ENCODE measurements at regions not wholly inside any gene's neighbourhood (a gene's known extent, or its start where the extent isn't known, plus 50 kb on each side); places are given as distances from the start of the nearest gene placed in this dataset.

DNA sequence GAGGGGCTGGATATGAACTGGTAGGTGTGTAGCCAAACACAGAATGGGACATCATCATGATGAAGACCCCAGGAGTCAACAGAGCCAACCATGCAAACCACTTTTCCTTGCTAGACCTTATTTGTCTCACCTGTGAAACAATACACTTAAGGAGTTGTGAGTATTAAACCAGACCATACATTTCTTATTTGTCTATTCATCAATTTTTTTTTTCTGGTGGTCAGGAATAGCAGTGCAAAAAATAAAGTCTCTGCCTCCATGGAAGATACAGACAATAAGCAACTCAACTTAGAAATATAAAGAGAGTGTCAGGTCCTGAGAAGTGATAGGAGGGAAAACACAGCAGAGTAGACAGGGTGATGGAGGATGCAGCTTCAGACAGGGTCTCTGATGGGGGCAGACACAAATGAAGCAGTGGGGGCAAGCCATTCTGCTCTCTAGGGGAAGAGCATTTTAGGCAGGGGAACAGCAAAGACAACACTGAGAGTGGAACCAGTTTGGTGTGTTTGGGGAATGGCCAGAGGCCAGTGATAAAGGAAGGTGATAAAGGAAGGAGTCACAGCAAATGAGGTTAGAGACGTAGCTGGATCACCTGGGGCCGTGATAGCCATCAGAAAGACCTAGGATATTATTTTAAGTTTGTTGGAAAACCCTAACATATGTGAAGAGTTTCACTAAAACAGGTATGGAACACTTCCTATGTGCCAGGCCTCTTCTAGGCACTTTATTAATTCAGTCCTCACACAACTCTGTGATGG is 256.2 kb downstream of the MAN2A1 start:
- H3K4me3 ChIP-seq (ENCODE audit: low read depth in 1 of 2, low read length in 2 of 2), result no peak overlapping the region
- no peak overlapping the region for H3K27ac ChIP-seq (ENCODE audit: low read length)
- H3K4me1 ChIP-seq (ENCODE audit: control insufficient read depth in 1 of 2, insufficient read depth in 2 of 2, low read length in 2 of 2), result peaks cover 0 to 7% of the 10 kb centered on the region in 2 donors
- no peaks in the 10 kb centered on the region for H3K27me3 ChIP-seq (ENCODE audit: low read depth, low read length)
- no peaks in the 10 kb centered on the region for H3K36me3 ChIP-seq (ENCODE audit: control insufficient read depth in 1 of 2, insufficient read depth in 2 of 2, low read length in 2 of 2)
- peaks cover 0 to under 1% of the 10 kb centered on the region in 2 donors for H3K9me3 ChIP-seq (ENCODE audit: control insufficient read depth in 1 of 2, low read length in 2 of 2)

- no peak overlapping the region for H3K27ac ChIP-seq (ENCODE audit: low read length)
- H3K4me1 ChIP-seq (ENCODE audit: control insufficient read depth in 1 of 2, insufficient read depth in 2 of 2, low read length in 2 of 2), result peaks cover 0 to 7% of the 10 kb centered on the region in 2 donors
- H3K36me3 ChIP-seq (ENCODE audit: control insufficient read depth in 1 of 2, insufficient read depth in 2 of 2, low read length in 2 of 2), result no peaks in the 10 kb centered on the region
- H3K4me3 ChIP-seq (ENCODE audit: low read depth in 1 of 2, low read length in 2 of 2), result no peak overlapping the region
- H3K27me3 ChIP-seq (ENCODE audit: low read depth, low read length), result no peaks in the 10 kb centered on the region
- no peaks in the 10 kb centered on the region for H3K9me3 ChIP-seq (ENCODE audit: control insufficient read depth in 1 of 2, low read length in 2 of 2)
Observed at GRCh38 chr5:109946610-109947009, 256.9 kb downstream of the MAN2A1 start.

- Histone ChIP-seq H3K4me1 (ENCODE audit: control insufficient read depth in 1 of 2, insufficient read depth in 2 of 2, low read length in 2 of 2) (peaks cover 0 to 4% of the 10 kb centered on the region in 2 donors), H3K4me3 (ENCODE audit: low read depth in 1 of 2, low read length in 2 of 2) (no peak overlapping the region), H3K27me3 (ENCODE audit: low read depth, low read length) (no peaks in the 10 kb centered on the region), H3K27ac (ENCODE audit: low read length) (no peak overlapping the region), H3K9me3 (ENCODE audit: control insufficient read depth in 1 of 2, low read length in 2 of 2) (no peaks in the 10 kb centered on the region), H3K36me3 (ENCODE audit: control insufficient read depth in 1 of 2, insufficient read depth in 2 of 2, low read length in 2 of 2) (no peaks in the 10 kb centered on the region)
Observed at GRCh38 chr5:109947667-109948066, 257.9 kb downstream of the MAN2A1 start.

DNA sequence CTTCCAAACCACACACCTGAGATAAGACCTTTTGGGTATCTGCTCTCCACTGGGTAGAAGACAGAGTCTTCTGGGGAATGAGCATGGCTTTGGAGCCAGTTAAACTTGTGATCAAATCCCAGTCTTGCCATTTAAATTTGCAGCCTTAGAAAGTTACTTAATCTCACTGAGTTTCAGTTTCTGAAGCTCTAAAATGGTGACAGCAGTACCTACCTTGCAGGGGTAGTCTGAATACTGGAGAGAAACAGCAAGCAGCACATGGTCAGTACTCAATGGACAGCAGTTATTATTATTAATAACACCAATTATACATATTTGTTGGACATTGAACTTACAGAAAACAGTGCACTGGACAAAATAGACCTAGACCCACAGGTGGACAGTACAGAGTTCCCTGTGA is 260.9 kb downstream of the MAN2A1 start:
- no peaks in the 10 kb centered on the region for H3K9me3 ChIP-seq (ENCODE audit: control insufficient read depth in 1 of 2, low read length in 2 of 2)

GRCh38 chr5:109951348-109951747 is 261.6 kb downstream of the MAN2A1 start:
- Histone ChIP-seq H3K36me3 (ENCODE audit: control insufficient read depth in 1 of 2, insufficient read depth in 2 of 2, low read length in 2 of 2) (no peaks in the 10 kb centered on the region), H3K27ac (ENCODE audit: low read length) (no peak overlapping the region), H3K4me3 (ENCODE audit: low read depth in 1 of 2, low read length in 2 of 2) (no peak overlapping the region), H3K27me3 (ENCODE audit: low read depth, low read length) (no peaks in the 10 kb centered on the region), H3K4me1 (ENCODE audit: control insufficient read depth in 1 of 2, insufficient read depth in 2 of 2, low read length in 2 of 2) (no peaks in the 10 kb centered on the region), H3K9me3 (ENCODE audit: control insufficient read depth in 1 of 2, low read length in 2 of 2) (no peaks in the 10 kb centered on the region)

More for the DNA sequence above, 260.9 kb downstream of the MAN2A1 start:
- Histone ChIP-seq H3K27ac (ENCODE audit: low read length) (no peak overlapping the region), H3K4me3 (ENCODE audit: low read depth in 1 of 2, low read length in 2 of 2) (no peak overlapping the region), H3K4me1 (ENCODE audit: control insufficient read depth in 1 of 2, insufficient read depth in 2 of 2, low read length in 2 of 2) (no peaks in the 10 kb centered on the region), H3K27me3 (ENCODE audit: low read depth, low read length) (no peaks in the 10 kb centered on the region), H3K36me3 (ENCODE audit: control insufficient read depth in 1 of 2, insufficient read depth in 2 of 2, low read length in 2 of 2) (no peaks in the 10 kb centered on the region)

GRCh38 chr5:109951758-109952157 is 262.0 kb downstream of the MAN2A1 start:
- Histone ChIP-seq H3K9me3 (ENCODE audit: control insufficient read depth in 1 of 2, low read length in 2 of 2) (no peaks in the 10 kb centered on the region), H3K36me3 (ENCODE audit: control insufficient read depth in 1 of 2, insufficient read depth in 2 of 2, low read length in 2 of 2) (no peaks in the 10 kb centered on the region), H3K4me3 (ENCODE audit: low read depth in 1 of 2, low read length in 2 of 2) (no peak overlapping the region), H3K27me3 (ENCODE audit: low read depth, low read length) (no peaks in the 10 kb centered on the region), H3K4me1 (ENCODE audit: control insufficient read depth in 1 of 2, insufficient read depth in 2 of 2, low read length in 2 of 2) (no peaks in the 10 kb centered on the region), H3K27ac (ENCODE audit: low read length) (no peak overlapping the region)

DNA sequence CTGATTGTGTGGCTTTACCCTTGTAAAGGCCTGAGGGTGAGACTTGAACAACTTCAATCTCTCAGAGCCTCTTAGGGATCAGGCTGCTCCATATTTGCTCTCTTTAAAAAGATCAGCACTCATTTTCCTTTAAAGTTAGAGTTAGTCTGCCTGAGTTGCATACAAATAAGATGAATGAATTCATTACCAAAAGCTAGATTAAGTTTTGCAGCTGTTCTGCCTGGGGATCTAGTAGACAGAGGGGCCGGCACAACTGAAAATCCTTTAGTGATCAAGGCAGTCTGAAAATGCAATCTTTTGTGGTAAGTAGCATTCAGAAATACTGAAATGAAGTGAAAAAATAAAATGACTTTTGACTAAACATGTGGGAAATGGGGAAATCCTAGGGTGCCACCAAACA is 264.0 kb downstream of the MAN2A1 start:
- H3K27ac ChIP-seq (ENCODE audit: low read length), result no peak overlapping the region
- no peaks in the 10 kb centered on the region for H3K36me3 ChIP-seq (ENCODE audit: control insufficient read depth in 1 of 2, insufficient read depth in 2 of 2, low read length in 2 of 2)
- H3K27me3 ChIP-seq (ENCODE audit: low read depth, low read length), result no peaks in the 10 kb centered on the region
- no peaks in the 10 kb centered on the region for H3K4me1 ChIP-seq (ENCODE audit: control insufficient read depth in 1 of 2, insufficient read depth in 2 of 2, low read length in 2 of 2)
- H3K4me3 ChIP-seq (ENCODE audit: low read depth in 1 of 2, low read length in 2 of 2), result no peak overlapping the region
- no peaks in the 10 kb centered on the region for H3K9me3 ChIP-seq (ENCODE audit: control insufficient read depth in 1 of 2, low read length in 2 of 2)

DNA sequence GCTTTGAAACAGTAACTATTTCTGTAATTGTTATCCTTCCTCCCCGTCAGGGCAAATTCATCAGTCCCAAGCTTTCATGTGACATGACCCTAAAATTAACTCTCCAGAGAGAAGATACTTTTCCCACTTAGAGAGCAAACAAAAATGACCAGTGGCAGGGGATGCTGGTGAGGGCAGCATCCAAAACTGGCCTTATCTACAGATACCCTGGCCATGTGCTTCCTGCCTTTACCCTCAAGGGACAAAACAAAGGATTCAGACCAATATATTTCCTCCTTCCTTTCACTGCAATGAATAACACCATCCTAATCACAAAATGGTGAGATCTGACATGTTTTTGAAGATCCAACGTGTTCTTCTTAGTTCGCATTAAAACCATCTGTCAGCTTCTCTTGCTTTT is 267.2 kb downstream of the MAN2A1 start:
- no peaks in the 10 kb centered on the region for H3K9me3 ChIP-seq (ENCODE audit: control insufficient read depth in 1 of 2, low read length in 2 of 2)
- no peaks in the 10 kb centered on the region for H3K27me3 ChIP-seq (ENCODE audit: low read depth, low read length)
- H3K36me3 ChIP-seq (ENCODE audit: control insufficient read depth in 1 of 2, insufficient read depth in 2 of 2, low read length in 2 of 2), result no peaks in the 10 kb centered on the region
- no peak overlapping the region for H3K4me3 ChIP-seq (ENCODE audit: low read depth in 1 of 2, low read length in 2 of 2)
- no peaks in the 10 kb centered on the region for H3K4me1 ChIP-seq (ENCODE audit: control insufficient read depth in 1 of 2, insufficient read depth in 2 of 2, low read length in 2 of 2)
- no peak overlapping the region for H3K27ac ChIP-seq (ENCODE audit: low read length)

DNA sequence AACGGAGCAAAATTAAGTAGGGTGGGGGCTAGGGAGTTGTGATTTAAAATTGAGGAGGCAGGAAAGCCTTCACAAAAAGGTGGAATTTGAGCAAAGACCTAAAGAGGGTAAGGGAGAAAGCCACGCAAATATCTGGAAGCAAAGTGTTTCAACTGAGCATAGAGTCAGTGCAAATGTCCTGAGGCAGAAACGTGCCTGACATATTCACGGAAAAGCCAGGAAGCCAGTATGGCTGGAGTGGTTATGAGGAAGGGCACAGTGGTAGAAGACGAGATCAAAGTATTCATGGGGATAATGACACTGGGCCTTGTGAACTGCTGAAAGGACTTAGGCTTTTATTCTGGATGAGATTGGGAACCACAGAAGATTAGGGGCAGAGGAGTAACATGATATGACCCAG is 268.4 kb downstream of the MAN2A1 start:
- H3K36me3 ChIP-seq (ENCODE audit: control insufficient read depth in 1 of 2, insufficient read depth in 2 of 2, low read length in 2 of 2), result no peaks in the 10 kb centered on the region
- H3K4me3 ChIP-seq (ENCODE audit: low read depth in 1 of 2, low read length in 2 of 2), result no peak overlapping the region
- H3K27ac ChIP-seq (ENCODE audit: low read length), result no peak overlapping the region
- no peaks in the 10 kb centered on the region for H3K27me3 ChIP-seq (ENCODE audit: low read depth, low read length)
- H3K4me1 ChIP-seq (ENCODE audit: control insufficient read depth in 1 of 2, insufficient read depth in 2 of 2, low read length in 2 of 2), result no peaks in the 10 kb centered on the region
- no peaks in the 10 kb centered on the region for H3K9me3 ChIP-seq (ENCODE audit: control insufficient read depth in 1 of 2, low read length in 2 of 2)

DNA sequence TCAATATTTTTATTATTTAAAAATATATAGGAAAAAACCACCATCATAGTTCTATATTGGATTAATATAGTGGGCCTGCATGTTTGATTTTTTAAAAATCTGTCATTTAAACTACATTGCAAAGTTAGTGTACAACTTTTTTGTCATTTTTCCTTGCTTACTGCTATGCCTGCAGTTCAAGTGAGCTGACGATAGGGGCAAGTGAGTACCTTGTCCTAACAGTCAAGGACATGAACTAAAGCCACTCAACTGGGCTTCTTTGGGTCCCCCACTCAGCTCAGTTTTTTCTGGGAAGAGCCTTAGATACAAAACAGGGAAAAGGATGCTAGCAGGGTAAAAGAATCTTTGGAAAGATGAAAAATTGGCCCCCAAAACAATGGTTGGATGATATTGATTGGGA is 269.9 kb downstream of the MAN2A1 start:
- Histone ChIP-seq H3K27ac (ENCODE audit: low read length) (no peak overlapping the region), H3K4me1 (ENCODE audit: control insufficient read depth in 1 of 2, insufficient read depth in 2 of 2, low read length in 2 of 2) (no peaks in the 10 kb centered on the region), H3K27me3 (ENCODE audit: low read depth, low read length) (no peaks in the 10 kb centered on the region), H3K36me3 (ENCODE audit: control insufficient read depth in 1 of 2, insufficient read depth in 2 of 2, low read length in 2 of 2) (no peaks in the 10 kb centered on the region), H3K9me3 (ENCODE audit: control insufficient read depth in 1 of 2, low read length in 2 of 2) (no peaks in the 10 kb centered on the region), H3K4me3 (ENCODE audit: low read depth in 1 of 2, low read length in 2 of 2) (no peak overlapping the region)

DNA sequence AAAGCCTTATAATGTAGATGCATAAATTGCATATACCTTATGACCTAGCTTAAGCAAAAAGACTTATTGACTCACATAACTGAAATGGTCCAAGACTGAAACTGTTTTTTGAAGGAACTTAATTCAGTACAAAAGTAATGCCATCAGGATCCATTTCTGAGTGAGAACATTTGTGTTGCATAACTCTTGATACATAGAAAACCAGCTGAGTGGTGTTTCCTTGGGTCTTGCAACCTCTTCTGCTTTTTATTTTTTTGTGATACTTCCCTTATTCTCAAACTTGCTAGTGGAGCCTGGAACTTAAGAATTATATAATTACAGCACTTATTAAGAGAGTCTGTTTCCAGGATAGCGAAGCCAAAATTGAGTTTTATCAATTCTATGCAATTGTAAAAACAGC is 272.0 kb downstream of the MAN2A1 start:
- H3K4me1 ChIP-seq (ENCODE audit: control insufficient read depth in 1 of 2, insufficient read depth in 2 of 2, low read length in 2 of 2), result no peaks in the 10 kb centered on the region
- no peaks in the 10 kb centered on the region for H3K27me3 ChIP-seq (ENCODE audit: low read depth, low read length)
- no peak overlapping the region for H3K27ac ChIP-seq (ENCODE audit: low read length)
- H3K4me3 ChIP-seq (ENCODE audit: low read depth in 1 of 2, low read length in 2 of 2), result no peak overlapping the region
- no peaks in the 10 kb centered on the region for H3K36me3 ChIP-seq (ENCODE audit: control insufficient read depth in 1 of 2, insufficient read depth in 2 of 2, low read length in 2 of 2)
- H3K9me3 ChIP-seq (ENCODE audit: control insufficient read depth in 1 of 2, low read length in 2 of 2), result no peaks in the 10 kb centered on the region

Data from muscle layer of duodenum (tissue), 2 donors.